NCI-H1105 (cell line): ENCODE measurements at regions not wholly inside any gene's neighbourhood (a gene's known extent, or its start where the extent isn't known, plus 50 kb on each side); places are given as distances from the start of the nearest gene placed in this dataset.

ENCODE experiments used
- DNase-seq: peaks from one replicate; lab custom pipeline; 2025; lab: John Stamatoyannopoulos, UW

DNA sequence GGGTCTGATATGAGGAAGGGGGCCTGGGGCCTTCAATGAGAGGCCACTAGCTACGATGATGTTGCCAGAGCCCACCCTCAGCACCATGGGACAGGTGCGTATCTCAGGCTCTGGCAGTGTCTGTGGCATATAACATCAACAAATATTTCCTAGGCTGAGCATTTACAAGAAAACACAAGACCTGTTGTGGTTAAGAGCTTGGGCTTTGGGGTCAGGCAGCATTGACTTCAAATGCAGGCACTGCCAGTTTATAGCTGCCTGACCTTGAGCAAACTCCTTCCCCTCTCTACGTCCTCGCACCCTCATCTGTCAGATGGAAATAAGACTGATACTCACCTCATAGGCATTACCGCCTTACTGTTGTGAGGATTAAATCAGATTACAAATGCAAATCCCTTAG is 156.0 kb downstream of the KATNAL1 start:
- DNase-seq = no peak

DNA sequence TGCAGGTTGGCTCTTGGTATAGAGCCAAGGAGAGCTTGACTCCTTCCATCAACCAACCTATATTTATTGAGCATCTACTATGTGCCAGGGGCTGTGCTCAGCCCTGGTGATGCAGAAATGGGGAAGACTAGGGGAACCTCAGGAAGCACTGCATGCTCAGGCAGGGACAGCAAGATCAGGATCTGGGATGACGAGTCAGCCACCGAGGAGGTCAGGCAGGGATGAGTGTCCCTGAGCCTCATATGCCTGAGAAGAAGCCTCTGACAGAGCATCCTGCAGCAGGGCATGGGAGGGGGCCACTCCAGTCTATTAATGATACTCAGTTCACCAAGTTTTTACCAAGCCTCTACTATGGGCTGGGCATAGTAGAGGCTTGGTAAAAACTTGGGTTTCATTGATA is 158.1 kb downstream of the KATNAL1 start:
- no peak for DNase-seq

- no peak for DNase-seq
These were observed 158.6 kb downstream of the KATNAL1 start for GRCh38 chr13:30148786-30149185.

GRCh38 chr13:30148171-30148754 is 159.1 kb downstream of the KATNAL1 start:
- DNase-seq = no peak

DNA sequence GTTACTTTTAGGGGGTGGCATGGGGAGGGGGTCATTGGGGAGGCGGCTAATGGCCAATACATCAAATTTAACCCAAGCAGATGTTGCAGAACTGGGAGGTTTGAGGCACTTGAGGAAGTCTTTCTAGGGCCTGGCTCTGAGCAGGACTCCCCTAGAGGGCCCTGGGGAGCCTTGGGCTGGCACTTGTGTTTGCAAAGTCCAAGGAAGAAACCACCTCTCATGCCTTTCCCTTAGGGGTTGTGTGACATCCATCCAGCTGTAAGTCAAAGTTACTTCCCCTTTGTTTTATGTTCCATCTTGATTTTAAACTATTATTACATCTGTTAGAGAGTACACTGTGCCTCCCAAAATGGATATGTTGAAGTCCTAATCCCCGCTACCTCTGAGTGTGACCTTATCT is 159.9 kb downstream of the KATNAL1 start:
- DNase-seq = no peak

DNA sequence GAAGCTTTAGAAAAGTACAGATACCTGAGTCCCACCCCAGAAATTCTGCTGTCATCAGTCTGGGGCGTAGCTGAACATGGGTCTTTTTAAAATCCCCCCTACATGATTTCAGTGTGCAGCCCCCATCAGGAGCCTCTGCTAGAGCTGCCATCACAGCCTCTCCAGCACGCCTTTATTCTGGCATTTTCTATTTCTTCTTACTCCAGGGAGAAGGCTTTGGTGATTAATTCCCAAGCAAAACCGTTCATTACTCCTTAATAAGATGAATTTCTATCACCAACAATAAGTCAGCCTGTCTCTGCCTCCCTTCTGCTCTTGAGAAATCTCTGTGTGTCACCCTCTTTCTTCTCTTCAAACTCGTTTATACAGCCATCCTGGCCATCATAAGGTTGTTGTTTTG is 160.3 kb downstream of the KATNAL1 start:
- DNase-seq = no peak

- DNase-seq = no peak
These were observed 161.5 kb downstream of the KATNAL1 start for GRCh38 chr13:30145709-30146367.

- no peak for DNase-seq
These were observed 163.5 kb downstream of the KATNAL1 start for GRCh38 chr13:30143666-30144400.

GRCh38 chr13:30142486-30143211 is 164.7 kb downstream of the KATNAL1 start:
- no peak for DNase-seq

DNA sequence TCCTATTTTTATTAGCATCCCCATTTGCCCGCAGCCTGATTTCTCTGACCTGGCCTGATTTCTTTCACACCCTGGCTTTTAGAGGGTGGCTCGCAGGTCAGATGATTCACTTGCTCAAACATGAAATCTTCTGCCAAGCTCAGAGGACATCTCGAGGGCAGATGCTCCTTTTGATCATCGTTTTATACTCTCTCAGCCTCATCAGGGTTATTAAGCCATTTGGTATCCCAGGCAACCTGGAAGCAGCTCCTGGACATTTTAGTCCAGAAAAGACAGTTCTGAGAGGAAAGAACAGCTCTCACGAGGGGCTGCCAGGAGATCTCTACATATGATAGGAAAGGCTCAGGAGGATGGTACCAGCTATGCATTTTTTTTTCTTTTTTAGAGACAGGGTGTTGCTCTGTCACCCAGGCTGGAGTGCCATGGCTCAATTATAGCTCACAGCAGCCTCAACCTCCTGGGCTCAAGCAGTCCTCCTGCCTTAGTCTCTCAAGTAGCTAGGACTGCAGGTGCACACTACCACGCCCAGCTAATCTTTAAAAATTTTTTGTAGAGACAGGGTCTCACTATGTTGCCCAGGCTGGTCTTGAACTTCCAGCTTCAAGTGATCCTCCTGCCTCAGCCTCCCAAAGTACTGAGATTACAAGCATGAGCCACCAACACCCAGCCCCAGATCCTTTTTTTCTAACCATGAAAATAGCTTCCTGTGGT is 165.4 kb downstream of the KATNAL1 start:
- DNase-seq = no peak

- no peak for DNase-seq
These were observed 166.4 kb downstream of the KATNAL1 start for GRCh38 chr13:30140973-30141372.

GRCh38 chr13:30138511-30138910 is 168.8 kb downstream of the KATNAL1 start:
- no peak for DNase-seq

GRCh38 chr13:30135868-30136267 is 171.5 kb downstream of the KATNAL1 start:
- DNase-seq = no peak

DNA sequence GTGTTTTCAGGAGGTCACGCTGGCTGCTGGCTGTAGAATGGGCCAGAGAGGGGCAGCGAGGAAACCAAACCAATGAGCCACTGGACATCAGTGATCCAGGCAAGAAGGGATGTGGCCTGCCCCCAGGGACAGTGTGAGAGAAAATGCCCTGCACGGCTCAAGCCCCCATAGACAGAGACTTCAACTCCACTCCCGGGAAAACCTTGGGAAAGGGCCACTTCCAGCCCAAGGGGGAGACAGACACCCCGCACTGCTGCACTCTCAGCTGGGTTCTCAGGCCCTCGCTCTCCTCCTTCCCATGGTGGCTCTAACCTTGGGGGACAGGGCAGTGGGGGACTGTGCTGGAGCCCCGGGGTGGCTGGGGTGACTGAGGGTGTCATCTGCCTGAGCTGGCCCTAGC is 172.0 kb downstream of the KATNAL1 start:
- no peak for DNase-seq

DNA sequence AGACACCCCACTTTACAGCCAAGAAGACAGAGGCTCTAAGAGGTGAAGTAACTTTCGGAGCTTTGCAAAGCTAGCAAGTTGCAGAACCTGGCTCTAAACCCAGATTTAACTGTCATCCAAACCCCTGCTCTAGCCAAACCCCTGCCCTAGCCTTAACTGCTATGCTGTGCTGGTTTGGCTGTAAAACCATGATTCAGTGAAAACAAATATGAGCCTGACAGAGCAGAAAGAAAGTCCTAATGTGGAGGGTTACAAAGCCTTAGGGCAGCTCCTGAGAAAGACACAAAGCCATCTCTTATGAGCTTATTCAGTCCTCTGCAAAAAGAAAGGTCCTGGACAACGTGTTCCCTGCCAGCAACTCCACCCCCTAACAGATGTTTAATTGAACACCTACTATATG is 172.8 kb downstream of the KATNAL1 start:
- no peak for DNase-seq

DNA sequence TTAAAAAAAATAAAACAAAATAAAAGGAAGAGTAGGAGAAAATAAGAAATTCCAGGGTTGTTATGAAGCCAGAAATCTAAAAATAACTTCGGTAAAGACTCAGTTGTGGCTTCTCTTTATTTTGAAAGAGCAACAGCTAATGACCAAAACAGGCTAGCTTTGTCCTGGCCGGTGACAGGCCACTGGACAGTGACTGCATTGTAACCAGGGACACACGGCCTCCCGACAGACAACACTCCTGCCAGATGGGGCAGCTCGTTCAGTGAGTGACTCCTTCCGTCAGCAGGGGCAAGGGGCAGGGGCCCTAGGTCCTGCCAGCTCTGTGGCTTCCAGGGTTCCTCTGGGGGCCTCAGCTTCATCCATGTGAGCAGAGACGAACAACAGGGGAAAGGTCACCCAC is 173.4 kb downstream of the KATNAL1 start:
- DNase-seq = no peak

DNA sequence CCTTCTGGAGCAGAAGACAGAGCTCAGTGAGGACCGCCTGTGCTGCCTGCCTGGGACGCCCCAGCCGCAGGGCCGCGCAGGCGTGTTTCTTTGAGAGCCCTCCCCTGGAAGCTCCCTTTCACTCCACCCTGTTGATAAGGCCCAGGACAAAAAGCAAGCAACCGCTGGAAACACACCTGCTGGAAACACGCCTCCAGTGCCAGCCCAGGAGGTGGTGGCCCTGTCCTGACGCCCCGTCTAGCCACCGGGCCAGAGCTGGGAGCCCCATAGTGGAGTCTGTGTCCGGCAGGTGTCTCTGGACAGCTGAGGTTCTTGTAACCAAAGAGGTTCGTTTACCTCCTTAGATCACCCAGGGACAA is 173.8 kb downstream of the KATNAL1 start:
- DNase-seq = no peak

DNA sequence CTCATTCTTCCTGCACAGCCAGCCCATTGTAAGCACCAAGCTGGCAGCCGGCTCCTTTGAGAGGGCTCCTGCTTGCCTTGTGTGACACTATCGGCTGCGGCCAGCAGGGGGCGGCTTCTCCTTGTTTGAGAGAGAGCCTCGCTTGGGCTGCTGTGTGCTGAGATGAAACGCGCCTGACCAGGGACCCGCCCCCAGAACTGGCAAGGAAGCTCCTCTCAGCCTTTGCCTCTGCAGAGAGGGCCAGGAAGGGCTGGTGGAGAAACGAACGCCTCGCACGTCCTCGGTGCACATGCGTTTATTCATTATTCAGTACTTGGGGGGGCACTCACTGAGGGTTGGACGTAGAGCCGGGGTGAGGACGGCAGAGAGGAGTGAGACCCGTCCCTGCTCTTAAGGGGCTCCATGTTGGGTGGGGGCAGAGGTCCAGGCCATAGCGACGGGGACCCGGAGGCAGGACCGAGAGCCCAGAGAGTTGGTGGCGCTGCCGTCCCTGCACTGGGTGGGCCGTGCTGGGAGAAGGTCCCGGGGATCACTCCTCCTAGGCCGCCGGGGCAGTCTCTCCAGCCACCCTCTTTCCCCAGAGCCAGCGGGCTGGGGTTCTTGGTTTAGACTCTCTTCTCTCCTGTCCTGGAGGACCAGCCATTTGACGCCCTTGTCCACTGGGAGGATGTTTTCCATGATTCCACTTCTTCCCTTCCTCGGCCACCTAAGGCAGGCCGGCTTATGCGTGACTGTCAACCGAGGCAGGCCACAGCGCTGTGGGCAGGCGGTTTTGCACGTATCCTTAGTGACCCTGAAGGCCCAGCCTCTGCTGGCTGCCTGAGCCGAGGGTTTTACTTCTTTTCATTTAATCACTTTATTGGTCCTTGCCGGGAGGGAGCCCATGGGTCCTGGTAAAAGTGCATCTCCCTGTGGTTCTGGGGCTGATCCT is 174.5 kb downstream of the KATNAL1 start:
- peak; percentile 71 for DNase-seq

DNA sequence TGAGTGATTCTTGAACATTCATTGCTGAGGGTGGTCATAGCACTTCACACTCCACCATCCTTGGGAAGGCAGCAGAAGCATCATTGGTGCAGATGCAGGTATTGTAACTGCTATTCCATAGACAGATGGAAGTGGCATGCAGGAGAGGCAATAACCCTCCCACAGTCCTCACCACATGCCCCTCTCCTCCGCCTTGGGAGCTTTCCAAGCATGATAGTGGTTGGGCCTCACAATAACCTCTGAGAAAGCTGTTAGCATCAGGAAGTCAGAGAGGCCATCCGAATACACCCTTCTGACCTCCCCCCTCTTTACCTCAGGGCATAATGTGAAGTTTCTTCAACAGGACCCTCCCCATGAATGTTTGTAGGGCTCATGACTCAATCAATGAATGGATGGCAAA is 177.9 kb downstream of the KATNAL1 start:
- no peak for DNase-seq

- no peak for DNase-seq
These were observed 178.8 kb downstream of the KATNAL1 start for GRCh38 chr13:30128591-30128990.

GRCh38 chr13:30128095-30128494 is 179.3 kb downstream of the KATNAL1 start:
- DNase-seq = no peak
